SK-MEL-5 (cell line): ENCODE measurements at regions not wholly inside any gene's neighbourhood (a gene's known extent, or its start where the extent isn't known, plus 50 kb on each side); places are given as distances from the start of the nearest gene placed in this dataset.

Source experiments
- DNase-seq: peaks from one replicate; pipeline ENCODE4 v3.0.0-alpha.2; 2016; ENCODE audit warnings: low read depth, low spot score
- in situ Hi-C: cut with HindIII; loops from 2 replicates; pipeline ENCODE4 v1.10.0; 2016; ENCODE audit warnings: low sequenced_read_pairs, high pct_unique_total_duplicates, low pct_unique_long_range_greater_than_20kb

- no peak for DNase-seq
- in situ Hi-C loops, result no loop called here
These were observed 89.9 kb downstream of the IRF8 start for GRCh38 chr16:85988723-85989313.

DNA sequence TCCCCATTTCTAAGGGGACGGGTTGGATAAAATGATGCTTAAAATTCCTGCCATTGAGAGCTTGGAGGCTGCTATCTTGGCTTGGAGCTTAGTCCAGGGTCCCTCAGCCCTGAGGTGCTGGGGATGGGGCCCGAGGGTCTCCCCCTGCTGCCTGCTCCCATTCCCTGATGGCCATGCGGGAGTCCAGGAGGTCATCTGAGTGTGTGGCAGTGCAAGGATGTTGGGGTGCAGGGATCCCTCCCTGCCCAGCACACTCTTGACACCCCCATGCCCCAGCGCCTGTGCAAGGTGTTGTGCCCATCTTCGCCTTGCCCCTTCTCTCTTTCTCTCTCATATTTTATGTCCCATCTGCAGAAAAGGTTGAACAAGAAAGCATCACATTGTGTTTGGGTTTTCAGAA is 90.4 kb downstream of the IRF8 start:
- DNase-seq, result no peak
- in situ Hi-C loops, result no loop called here

DNA sequence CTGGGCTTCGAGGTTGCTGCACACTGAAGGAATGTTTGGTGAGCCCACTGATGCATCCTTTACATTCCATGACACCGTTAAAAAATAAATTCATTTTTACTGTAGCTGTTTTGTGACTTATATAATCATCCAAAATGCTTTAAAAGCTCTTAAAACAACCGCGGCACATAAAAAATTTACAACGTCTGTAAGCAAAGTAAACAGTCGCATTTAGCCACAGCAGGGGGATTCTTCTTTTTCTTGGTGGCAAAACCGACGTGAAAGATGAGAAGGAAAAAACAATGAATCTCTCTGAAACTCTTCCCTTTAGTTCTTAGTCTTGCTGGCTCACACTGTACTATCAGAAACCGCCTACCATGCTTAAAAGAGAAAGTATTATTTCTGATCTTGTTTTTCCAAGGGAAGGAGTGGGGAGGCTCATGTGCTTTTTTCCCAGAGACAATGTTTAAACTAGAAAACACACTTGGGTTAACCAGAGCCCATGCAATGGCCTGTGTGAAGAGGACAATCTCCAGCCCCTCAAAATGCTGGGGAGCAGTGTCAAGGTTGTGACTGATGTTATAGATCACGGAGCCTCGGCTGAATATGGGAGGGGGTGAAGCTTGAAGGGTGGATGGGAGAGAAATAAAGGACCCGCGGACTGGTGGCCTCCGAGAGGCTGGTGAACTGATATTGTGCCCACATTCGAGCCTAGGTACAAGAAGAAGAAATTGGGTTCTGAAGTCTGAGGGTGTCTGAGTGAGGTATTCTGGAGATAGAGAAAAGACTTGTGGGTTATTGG is 91.1 kb downstream of the IRF8 start:
- in situ Hi-C loops, result no loop called here
- DNase-seq, result no peak

DNA sequence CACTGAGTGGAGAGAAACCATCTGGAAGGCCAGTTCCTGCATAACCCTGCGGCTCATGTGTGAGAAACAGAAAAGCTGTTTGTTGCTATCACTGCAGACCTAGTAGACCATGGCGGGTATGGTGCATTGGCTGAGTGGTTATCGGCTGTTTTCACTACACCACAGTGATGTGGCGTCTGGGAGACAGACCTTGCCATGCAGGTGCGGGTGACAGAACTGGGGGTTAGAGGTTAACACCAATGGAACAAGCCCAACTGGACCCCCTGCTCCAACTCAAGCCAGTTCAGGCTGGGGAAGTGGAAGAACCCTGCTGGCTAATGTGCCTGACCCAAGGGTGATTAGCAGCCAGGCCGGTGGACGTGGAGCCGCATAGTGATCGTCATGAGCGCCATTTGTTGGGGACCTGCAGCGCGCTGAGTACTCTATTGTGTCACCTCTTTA is 91.9 kb downstream of the IRF8 start:
- in situ Hi-C loops, result no loop called here
- no peak for DNase-seq

- in situ Hi-C loops, result no loop called here
- DNase-seq, result no peak
These were observed 92.5 kb downstream of the IRF8 start for GRCh38 chr16:85991425-85991824.

DNA sequence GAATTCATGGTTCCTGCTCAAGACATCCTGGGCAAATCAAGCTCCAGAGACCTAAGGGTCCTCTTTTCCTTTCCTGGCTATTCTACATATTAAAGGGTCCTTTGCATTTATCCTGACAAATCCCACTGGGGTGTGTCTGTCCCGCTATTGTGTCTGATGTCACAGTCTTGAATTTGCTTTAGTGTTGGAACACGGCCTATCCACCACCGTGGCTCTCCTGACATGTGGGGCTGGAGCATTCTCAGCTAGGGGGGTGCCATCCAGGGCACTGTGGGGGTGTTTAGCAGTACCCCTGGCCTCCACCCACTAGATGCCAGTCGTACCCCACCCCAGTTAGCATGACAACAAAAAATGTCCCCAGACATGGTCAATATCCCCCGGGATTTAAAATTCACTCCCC is 92.9 kb downstream of the IRF8 start:
- in situ Hi-C loops, result no loop called here
- DNase-seq, result no peak

- no peak for DNase-seq
- in situ Hi-C loops, result no loop called here
These were observed 93.4 kb downstream of the IRF8 start for GRCh38 chr16:85992359-85992758.

DNA sequence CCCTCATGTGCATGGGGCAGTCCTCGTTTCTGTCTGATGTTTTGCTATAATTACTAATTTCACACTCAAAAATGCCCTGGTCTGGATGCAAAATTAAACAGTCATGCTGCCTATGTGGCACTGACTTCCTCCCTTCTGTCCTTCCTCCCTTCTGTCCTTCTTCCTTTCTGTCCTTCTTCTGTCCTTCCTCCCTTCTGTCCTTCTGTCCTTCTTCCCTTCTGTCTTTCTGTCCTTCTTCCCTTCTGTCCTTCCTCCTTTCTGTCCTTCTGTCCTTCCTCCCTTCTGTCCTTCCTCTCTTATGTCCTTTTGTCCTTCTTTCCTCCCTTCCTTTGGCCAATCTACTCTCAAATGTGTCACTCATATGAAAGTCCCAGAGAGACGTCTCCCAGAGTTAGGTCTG is 93.8 kb downstream of the IRF8 start:
- no peak for DNase-seq
- in situ Hi-C loops, result no loop called here

- in situ Hi-C loops, result no loop called here
- no peak for DNase-seq
These were observed 95.8 kb downstream of the IRF8 start for GRCh38 chr16:85994492-85995490.

- in situ Hi-C loops, result no loop called here
- no peak for DNase-seq
These were observed 96.8 kb downstream of the IRF8 start for GRCh38 chr16:85995541-85996423.

DNA sequence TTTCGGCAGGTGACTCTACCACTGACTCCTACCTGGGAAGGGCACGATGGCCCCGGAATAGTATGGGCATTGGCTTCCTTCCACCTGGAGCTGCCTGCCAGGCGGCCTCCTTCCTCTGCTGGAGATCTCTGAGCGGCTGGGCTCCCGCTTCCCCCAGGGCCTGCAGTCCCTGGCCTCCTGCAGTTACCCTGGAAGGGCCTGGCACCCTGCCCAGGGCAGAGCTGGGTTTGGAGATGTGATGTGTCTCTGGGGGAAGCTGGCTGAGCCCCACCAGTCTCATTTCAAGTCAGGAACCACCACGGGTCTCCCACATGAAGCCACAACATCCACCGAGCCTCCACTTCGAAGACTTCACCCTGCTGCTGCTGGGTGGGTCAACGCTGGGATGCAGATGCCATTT is 97.9 kb downstream of the IRF8 start:
- in situ Hi-C loops, result no loop called here
- no peak for DNase-seq

GRCh38 chr16:85998171-85998867 is 99.4 kb downstream of the IRF8 start:
- no peak for DNase-seq

GRCh38 chr16:85998868-85999729 is 100.1 kb downstream of the IRF8 start:
- DNase-seq, result no peak

More at GRCh38 chr16:85998171-85998867, 99.4 kb downstream of the IRF8 start:
- in situ Hi-C loops, result no loop called here

DNA sequence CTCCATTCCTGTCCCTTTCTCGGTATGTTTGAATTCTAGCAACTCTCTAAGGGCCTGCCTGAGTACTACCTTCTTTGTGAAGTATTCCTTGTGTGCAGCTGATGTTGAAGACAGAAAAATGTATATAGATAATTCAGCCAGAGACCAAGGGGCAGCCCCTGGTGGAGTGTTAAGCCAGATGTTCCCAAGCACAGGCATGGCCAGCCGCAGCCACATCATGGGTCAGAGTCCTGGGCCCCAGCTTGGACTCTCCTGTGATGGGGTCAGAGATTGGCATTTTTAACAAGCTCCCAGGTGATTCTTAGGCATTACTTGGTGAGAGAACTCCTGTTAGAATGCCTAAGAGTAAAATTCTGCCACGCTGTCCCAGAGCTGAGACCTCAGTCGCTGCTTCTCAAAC is 100.8 kb downstream of the IRF8 start:
- no peak for DNase-seq
- in situ Hi-C loops, result no loop called here

More at GRCh38 chr16:85998868-85999729, 100.1 kb downstream of the IRF8 start:
- in situ Hi-C loops, result no loop called here

GRCh38 chr16:86002178-86002900 is 103.4 kb downstream of the IRF8 start:
- no peak for DNase-seq

More at GRCh38 chr16:86002178-86002900, 103.4 kb downstream of the IRF8 start:
- in situ Hi-C loops, result no loop called here
